HL-60 (cell line): ENCODE measurements at regions not wholly inside any gene's neighbourhood (a gene's known extent, or its start where the extent isn't known, plus 50 kb on each side); places are given as distances from the start of the nearest gene placed in this dataset.
"Not testable (repeated sequence)": the region's sequence is repeated elsewhere in the genome, so short reads cannot be mapped to it uniquely, and the experiment has no call there.

Source experiments
- DNase-seq, 2 experiments: peaks; one replicate each; pipeline ENCODE4 v3.0.0-alpha.2; 2010 to 2020; ENCODE audit warnings: low read depth in 1 of 2, low spot score in 1 of 2
- H3K27ac ChIP-seq: fragments of 250-450 bp; sonication (Bioruptor Pico); replicated peaks from 2 replicates; pipeline ENCODE4 v1.5.1; 2020; ENCODE audit warnings: mild to moderate bottlenecking, moderate library complexity
- H3K27me3 ChIP-seq: fragments of 250-450 bp; sonication (Bioruptor Pico); 2 replicates; pipeline ENCODE4 v1.5.1; 2021; ENCODE audit warnings: mild to moderate bottlenecking, moderate library complexity; ENCODE audit not compliant: insufficient read depth, poor library complexity, severe bottlenecking
- H3K4me3 ChIP-seq: replicated peaks from 2 replicates; pipeline ENCODE4 v1.5.1; 2011; ENCODE audit warnings: mild to moderate bottlenecking, control low read depth, low read length; ENCODE audit not compliant: insufficient read depth
- CTCF ChIP-seq: IDR thresholded peaks from one replicate; pipeline ENCODE4 v1.5.1; 2011; ENCODE audit warnings: low read length, control low read depth, inconsistent platforms; ENCODE audit not compliant: insufficient read depth
- GABPA ChIP-seq: IDR thresholded peaks from 2 replicates; pipeline ENCODE4 v1.6.1; 2012; ENCODE audit warnings: low read depth
- POLR2AphosphoS5 ChIP-seq: IDR thresholded peaks from 2 replicates; pipeline ENCODE4 v1.6.1; 2012; ENCODE audit warnings: low read depth
- SPI1 ChIP-seq: IDR thresholded peaks from 2 replicates; pipeline ENCODE4 v1.6.1; 2012; ENCODE audit warnings: low read depth, mild to moderate bottlenecking, borderline replicate concordance
- TF ChIP-seq, protein P1 (sequence below): IDR thresholded peaks from 2 replicates; pipeline ENCODE4 v1.6.1; 2012; ENCODE audit warnings: low read depth; ENCODE audit not compliant: insufficient replicate concordance

DNA sequence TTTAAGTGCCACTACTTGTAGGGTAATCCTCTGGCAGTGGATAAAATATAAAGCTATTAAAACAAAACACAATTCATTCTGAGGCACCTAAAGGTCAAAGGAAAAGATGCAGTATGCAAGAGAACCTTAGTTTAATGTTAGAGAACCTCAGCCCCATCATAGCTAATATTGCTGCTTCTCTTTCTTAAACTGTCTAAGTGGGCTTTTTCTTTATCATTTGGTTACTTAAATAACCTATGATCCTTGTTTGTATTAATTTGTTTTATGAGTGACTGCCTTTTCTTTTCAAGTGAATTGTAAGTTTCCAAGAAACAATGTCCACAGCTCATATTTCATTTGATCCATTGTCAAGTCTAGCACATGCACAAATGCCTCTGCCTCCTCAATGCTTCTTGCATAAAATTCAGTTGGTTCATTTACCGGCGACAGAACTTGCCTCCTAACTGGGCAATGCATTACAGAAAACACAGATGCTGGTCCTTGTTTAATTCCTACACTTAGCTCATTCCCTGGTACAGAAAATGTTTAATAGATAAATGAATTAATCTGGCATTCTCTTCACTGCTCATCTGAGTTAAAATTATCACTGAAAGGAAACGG, 1049.8 kb downstream of the OLFM4 start:
- DNase-seq, result no peak
- H3K27ac ChIP-seq, result no peak overlapping the region
- H3K27me3 ChIP-seq, result no peaks in the 10 kb centered on the region
- TF ChIP-seq GABPA (no peak), SPI1 (no peak), POLR2AphosphoS5 (no peak), CTCF (no peak)
- TF ChIP-seq, protein P1, sequence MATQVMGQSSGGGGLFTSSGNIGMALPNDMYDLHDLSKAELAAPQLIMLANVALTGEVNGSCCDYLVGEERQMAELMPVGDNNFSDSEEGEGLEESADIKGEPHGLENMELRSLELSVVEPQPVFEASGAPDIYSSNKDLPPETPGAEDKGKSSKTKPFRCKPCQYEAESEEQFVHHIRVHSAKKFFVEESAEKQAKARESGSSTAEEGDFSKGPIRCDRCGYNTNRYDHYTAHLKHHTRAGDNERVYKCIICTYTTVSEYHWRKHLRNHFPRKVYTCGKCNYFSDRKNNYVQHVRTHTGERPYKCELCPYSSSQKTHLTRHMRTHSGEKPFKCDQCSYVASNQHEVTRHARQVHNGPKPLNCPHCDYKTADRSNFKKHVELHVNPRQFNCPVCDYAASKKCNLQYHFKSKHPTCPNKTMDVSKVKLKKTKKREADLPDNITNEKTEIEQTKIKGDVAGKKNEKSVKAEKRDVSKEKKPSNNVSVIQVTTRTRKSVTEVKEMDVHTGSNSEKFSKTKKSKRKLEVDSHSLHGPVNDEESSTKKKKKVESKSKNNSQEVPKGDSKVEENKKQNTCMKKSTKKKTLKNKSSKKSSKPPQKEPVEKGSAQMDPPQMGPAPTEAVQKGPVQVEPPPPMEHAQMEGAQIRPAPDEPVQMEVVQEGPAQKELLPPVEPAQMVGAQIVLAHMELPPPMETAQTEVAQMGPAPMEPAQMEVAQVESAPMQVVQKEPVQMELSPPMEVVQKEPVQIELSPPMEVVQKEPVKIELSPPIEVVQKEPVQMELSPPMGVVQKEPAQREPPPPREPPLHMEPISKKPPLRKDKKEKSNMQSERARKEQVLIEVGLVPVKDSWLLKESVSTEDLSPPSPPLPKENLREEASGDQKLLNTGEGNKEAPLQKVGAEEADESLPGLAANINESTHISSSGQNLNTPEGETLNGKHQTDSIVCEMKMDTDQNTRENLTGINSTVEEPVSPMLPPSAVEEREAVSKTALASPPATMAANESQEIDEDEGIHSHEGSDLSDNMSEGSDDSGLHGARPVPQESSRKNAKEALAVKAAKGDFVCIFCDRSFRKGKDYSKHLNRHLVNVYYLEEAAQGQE, result no peak
- H3K4me3 ChIP-seq, result no peak overlapping the region

- H3K27ac ChIP-seq, DNase-seq, H3K27me3 ChIP-seq, H3K4me3 ChIP-seq: not testable (repeated sequence)
Measured at GRCh38 chr13:54082309-54082708, 1053.7 kb downstream of the OLFM4 start.

DNA sequence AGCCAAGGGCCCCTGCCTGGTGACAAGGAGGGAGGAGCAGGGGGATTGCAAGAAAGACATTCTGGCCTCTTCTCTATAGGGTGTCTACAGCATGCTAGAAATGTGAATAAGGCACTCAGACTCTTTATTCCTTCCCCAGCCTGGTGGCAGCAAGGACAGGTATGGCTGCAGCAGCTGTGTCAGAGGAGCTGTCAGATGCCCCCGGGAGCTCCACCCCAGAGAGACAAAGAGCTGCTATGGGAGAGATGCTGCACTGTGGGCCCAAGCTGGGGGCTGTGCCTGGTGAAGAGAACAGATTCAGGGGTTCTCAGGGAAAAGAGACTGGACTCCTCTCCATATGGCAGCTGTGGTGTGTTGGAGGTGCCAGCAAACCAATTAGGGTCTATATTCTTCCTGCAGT, 1063.3 kb downstream of the OLFM4 start:
- no peak overlapping the region for H3K4me3 ChIP-seq
- peaks cover 3% of the 10 kb centered on the region for H3K27me3 ChIP-seq
- H3K27ac ChIP-seq, result no peak overlapping the region
- TF ChIP-seq CTCF (no peak), POLR2AphosphoS5 (no peak), SPI1 (no peak), GABPA (no peak)
- TF ChIP-seq, protein P1, result no peak
- no peak for DNase-seq

DNA sequence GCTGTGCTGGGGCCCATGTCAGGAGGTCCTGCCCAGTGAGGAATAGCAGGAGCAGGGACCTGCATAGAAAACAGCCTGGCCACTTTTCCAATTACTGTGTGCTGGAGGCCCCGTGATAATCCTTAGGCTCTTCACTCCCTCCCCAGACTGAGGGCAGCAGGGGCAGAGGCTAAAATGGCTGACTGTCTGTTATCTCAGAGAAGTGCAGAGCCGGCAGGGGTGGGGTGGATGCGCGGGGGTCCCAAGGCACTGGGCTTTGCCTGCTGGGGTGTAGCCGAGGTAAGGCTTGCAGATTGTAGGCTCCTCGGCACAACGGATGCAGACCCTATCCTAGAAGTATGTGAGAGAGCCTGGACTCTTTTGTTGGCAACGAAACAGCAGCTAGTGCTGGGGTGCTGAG, 1064.1 kb downstream of the OLFM4 start:
- TF ChIP-seq, protein P1, result no peak
- TF ChIP-seq CTCF (no peak), POLR2AphosphoS5 (no peak), SPI1 (no peak), GABPA (no peak)
- no peak for DNase-seq
- Histone ChIP-seq H3K27me3 (peaks cover 3% of the 10 kb centered on the region), H3K4me3 (no peak overlapping the region), H3K27ac (no peak overlapping the region)
